ENCODE measurements at regions not wholly inside any gene's neighbourhood (a gene's known extent, or its start where the extent isn't known, plus 50 kb on each side); places are given as distances from the start of the nearest gene placed in this dataset.

DNA sequence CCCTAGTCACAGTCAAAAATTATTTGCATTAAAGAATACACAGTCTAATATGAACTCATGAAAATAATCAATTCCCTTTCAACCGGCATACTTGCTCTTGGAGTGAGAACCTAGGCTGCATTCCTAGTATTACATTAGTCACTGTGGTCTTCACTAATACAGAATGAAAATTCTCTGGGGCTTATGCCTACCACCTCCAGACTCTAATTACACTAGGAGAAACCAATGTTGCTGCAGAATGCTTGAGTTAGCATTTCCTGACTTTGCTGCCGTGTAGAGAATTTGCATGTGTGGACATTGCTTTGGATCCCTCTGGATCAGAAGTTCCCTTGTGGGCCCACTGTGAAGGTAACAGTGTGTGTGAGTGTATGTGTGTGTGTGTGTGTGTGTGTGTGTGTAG, 87.8 kb downstream of the CCNA1 start:
- H3K4me3 ChIP-seq = no peak overlapping the region
- H3K36me3 ChIP-seq = no peaks in the 10 kb centered on the region
- ATAC-seq (no peak), DNase-seq (no peak)
- intact Hi-C loops (cut with DNase I) = no loop called here
- TF ChIP-seq, protein P1, sequence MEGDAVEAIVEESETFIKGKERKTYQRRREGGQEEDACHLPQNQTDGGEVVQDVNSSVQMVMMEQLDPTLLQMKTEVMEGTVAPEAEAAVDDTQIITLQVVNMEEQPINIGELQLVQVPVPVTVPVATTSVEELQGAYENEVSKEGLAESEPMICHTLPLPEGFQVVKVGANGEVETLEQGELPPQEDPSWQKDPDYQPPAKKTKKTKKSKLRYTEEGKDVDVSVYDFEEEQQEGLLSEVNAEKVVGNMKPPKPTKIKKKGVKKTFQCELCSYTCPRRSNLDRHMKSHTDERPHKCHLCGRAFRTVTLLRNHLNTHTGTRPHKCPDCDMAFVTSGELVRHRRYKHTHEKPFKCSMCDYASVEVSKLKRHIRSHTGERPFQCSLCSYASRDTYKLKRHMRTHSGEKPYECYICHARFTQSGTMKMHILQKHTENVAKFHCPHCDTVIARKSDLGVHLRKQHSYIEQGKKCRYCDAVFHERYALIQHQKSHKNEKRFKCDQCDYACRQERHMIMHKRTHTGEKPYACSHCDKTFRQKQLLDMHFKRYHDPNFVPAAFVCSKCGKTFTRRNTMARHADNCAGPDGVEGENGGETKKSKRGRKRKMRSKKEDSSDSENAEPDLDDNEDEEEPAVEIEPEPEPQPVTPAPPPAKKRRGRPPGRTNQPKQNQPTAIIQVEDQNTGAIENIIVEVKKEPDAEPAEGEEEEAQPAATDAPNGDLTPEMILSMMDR (IDR thresholded peaks at IDR 0.05) = no peak
- H3K9me3 ChIP-seq = peaks cover 0 to 5% (median 0%) of the 10 kb centered on the region in 11 donors
- WGBS, 2 donors = 58 to 61% methylated on average over 2 of the region's 2 CpGs
- H3K4me1 ChIP-seq = no peaks in the 10 kb centered on the region
- no peak overlapping the region for H3K27ac ChIP-seq
- H3K27me3 ChIP-seq = peaks cover 0 to 3% (median 0%) of the 10 kb centered on the region in 7 donors

- ATAC-seq = no peak
- no peak overlapping the region for H3K27ac ChIP-seq
- H3K4me1 ChIP-seq = no peaks in the 10 kb centered on the region
- H3K36me3 ChIP-seq = no peaks in the 10 kb centered on the region
- peaks cover 0 to 5% (median 0%) of the 10 kb centered on the region in 11 donors for H3K9me3 ChIP-seq
- no peaks in the 10 kb centered on the region for H3K27me3 ChIP-seq
- no peak for DNase-seq
- TF ChIP-seq, protein P1 (IDR thresholded peaks at IDR 0.05) = no peak
- WGBS, 2 donors = 63 to 64% methylated on average over 1 of the region's 1 CpG
- H3K4me3 ChIP-seq = no peak overlapping the region
- intact Hi-C loops (cut with DNase I) = no loop called here
Observed at GRCh38 chr13:36526897-36527296, 94.6 kb downstream of the CCNA1 start.

DNA sequence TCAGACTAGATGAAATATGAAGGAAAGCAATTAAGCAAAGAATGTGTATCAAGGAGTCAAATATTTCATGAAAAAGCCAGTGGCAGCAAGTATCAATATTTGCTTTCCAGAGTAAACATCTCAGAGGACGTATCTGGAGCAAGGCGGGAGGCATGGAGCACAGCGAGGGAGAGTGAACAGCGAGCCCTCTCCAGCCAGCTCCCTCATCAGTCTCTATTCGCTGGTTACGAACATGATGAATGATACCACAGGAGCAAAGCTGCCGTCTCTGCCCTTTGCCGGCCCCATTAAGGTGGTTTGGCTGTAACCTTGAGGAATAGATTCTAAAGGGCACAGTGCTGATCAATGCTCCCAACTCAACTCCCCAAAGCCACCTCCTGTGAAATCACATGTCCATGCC, 95.8 kb downstream of the CCNA1 start:
- Histone ChIP-seq H3K4me1 (no peaks in the 10 kb centered on the region), H3K27ac (no peak overlapping the region), H3K27me3 (no peaks in the 10 kb centered on the region), H3K36me3 (no peaks in the 10 kb centered on the region), H3K4me3 (no peak overlapping the region), H3K9me3 (no peaks in the 10 kb centered on the region)
- ATAC-seq (no peak), DNase-seq (no peak)
- WGBS, 2 donors = 72 to 91% methylated on average over 8 of the region's 8 CpGs
- TF ChIP-seq, protein P1 (IDR thresholded peaks at IDR 0.05) = no peak
- intact Hi-C loops (cut with DNase I) = no loop called here

GRCh38 chr13:36530050-36530789, 97.9 kb downstream of the CCNA1 start:
- Histone ChIP-seq H3K4me1 (no peaks in the 10 kb centered on the region), H3K27me3 (no peaks in the 10 kb centered on the region), H3K27ac (no peak overlapping the region), H3K9me3 (no peaks in the 10 kb centered on the region), H3K4me3 (no peak overlapping the region), H3K36me3 (no peaks in the 10 kb centered on the region)
- intact Hi-C loops (cut with DNase I) = no loop called here
- no peak for ATAC-seq
- no peak for DNase-seq
- 37 to 45% methylated on average over 4 of the region's 4 CpGs for WGBS, 2 donors
- TF ChIP-seq, protein P1 (IDR thresholded peaks at IDR 0.05) = no peak

Data from heart right ventricle (tissue), 16 donors.